Endothelial cell of umbilical vein (primary cell): ENCODE measurements at regions not wholly inside any gene's neighbourhood (a gene's known extent, or its start where the extent isn't known, plus 50 kb on each side); places are given as distances from the start of the nearest gene placed in this dataset.

Experiments
- BruUV-seq: library from RNA; stranded (reverse); fragments of 400-500 nt; replicated peaks from 2 replicates; lab custom pipeline; 2021; lab: Mats Ljungman, UMichigan
- CTCF ChIA-PET: fragments of 300-600, 350-600 bp; sonication (Branson Sonifier 250); formaldehyde crosslinking; loops from one replicate; lab custom pipeline; 2021; ENCODE audit warnings: antibody characterized with exemption, inconsistent platforms; lab: Charles Lee
- POLR2A ChIA-PET: fragments of 300-600, 350-600 bp; sonication (Branson Sonifier 250); formaldehyde crosslinking; loops from one replicate; lab custom pipeline; 2021; ENCODE audit warnings: antibody characterized with exemption, inconsistent platforms; lab: Charles Lee
- DNase-seq: peaks from one replicate; pipeline ENCODE4 v3.0.0-alpha.2; 2011; ENCODE audit warnings: low read depth, low spot score
- FAIRE-seq: peaks from 2 replicates; lab custom pipeline; 2011; peaks lifted over from hg19 to GRCh38; lab: Jason Lieb, UNC
- H2AFZ ChIP-seq: 2 replicates; pipeline ENCODE4 v1.6.0; 2012; ENCODE audit warnings: low read depth, low read length, control low read depth, inconsistent platforms
- H3K27ac ChIP-seq: 2 replicates; pipeline ENCODE4 v1.5.1; 2011; ENCODE audit warnings: low read depth, mild to moderate bottlenecking, control low read depth, low read length, moderate library complexity; ENCODE audit not compliant: insufficient read depth
- H3K27me3 ChIP-seq, 2 experiments: 2 replicates each; pipeline versions ENCODE4 v1.6.0 to v1.6.1; 2011; ENCODE audit warnings: low read length in 2 of 2, mixed read lengths in 1 of 2; ENCODE audit not compliant: control insufficient read depth in 2 of 2, insufficient read depth in 2 of 2
- H3K36me3 ChIP-seq, 2 experiments: 2 replicates in 1 of 2; 3 replicates in 1 of 2; pipeline ENCODE4 v1.5.1; 2011; ENCODE audit warnings: low read length in 2 of 2, mild to moderate bottlenecking in 1 of 2, moderate library complexity in 1 of 2; ENCODE audit not compliant: control insufficient read depth in 2 of 2, insufficient read depth in 2 of 2; ENCODE audit errors: extremely low read depth in 1 of 2
- H3K4me1 ChIP-seq: 3 replicates; pipeline ENCODE4 v1.5.1; 2011; ENCODE audit warnings: mild to moderate bottlenecking, low read length; ENCODE audit not compliant: control insufficient read depth, insufficient read depth; ENCODE audit errors: extremely low read depth
- H3K4me2 ChIP-seq: 2 replicates; pipeline ENCODE4 v1.6.1; 2011; ENCODE audit warnings: low read length, control low read depth, mixed read lengths; ENCODE audit not compliant: insufficient read depth
- H3K4me3 ChIP-seq, 3 experiments: fragments of 200-600 bp in 1 of 3; sonication (generic), shearing (Covaris generic) in 1 of 3; replicated peaks in 1 of 3; 2 replicates each; pipeline ENCODE4 v1.5.1; 2011 to 2016; ENCODE audit warnings: control low read depth in 3 of 3, low read length in 3 of 3, mild to moderate bottlenecking in 2 of 3, inconsistent platforms in 1 of 3, low read depth in 1 of 3, moderate library complexity in 1 of 3; ENCODE audit not compliant: insufficient read depth in 1 of 3
- H3K79me2 ChIP-seq: 2 replicates; pipeline ENCODE4 v1.6.0; 2012; ENCODE audit warnings: low read length, inconsistent platforms; ENCODE audit not compliant: control insufficient read depth, insufficient read depth
- H3K9ac ChIP-seq: replicated peaks from 2 replicates; pipeline ENCODE3; 2011; ENCODE audit warnings: low read length, control low read depth; ENCODE audit not compliant: insufficient read depth; ENCODE audit errors: extremely low read depth
- H3K9me1 ChIP-seq: replicated peaks from 3 replicates; pipeline ENCODE4 v1.6.0; 2011; ENCODE audit warnings: mild to moderate bottlenecking, low read length; ENCODE audit not compliant: control insufficient read depth, insufficient read depth; ENCODE audit errors: extremely low read depth
- H3K9me3 ChIP-seq: replicated peaks from 2 replicates; pipeline ENCODE4 v1.5.1; 2012; ENCODE audit warnings: low read length, inconsistent platforms; ENCODE audit not compliant: control insufficient read depth, insufficient read depth
- H4K20me1 ChIP-seq: replicated peaks from 2 replicates; pipeline ENCODE3; 2011; ENCODE audit warnings: mild to moderate bottlenecking, low read length; ENCODE audit not compliant: control insufficient read depth, insufficient read depth; ENCODE audit errors: extremely low read depth
- CTCF ChIP-seq, 2 donors: IDR thresholded peaks; 1 replicate in 1 of 2; 2 replicates in 1 of 2; pipeline ENCODE4 v1.5.1; 2011; ENCODE audit warnings: low read length in 2 of 2, mild to moderate bottlenecking in 2 of 2, moderate library complexity in 2 of 2, control low read depth in 1 of 2, inconsistent platforms in 1 of 2, low read depth in 1 of 2; ENCODE audit not compliant: insufficient read depth in 1 of 2; ENCODE audit errors: extremely low read depth in 1 of 2
- EZH2 ChIP-seq: IDR thresholded peaks from 2 replicates; pipeline ENCODE4 v1.6.1; 2012; ENCODE audit warnings: borderline replicate concordance, low read depth, mild to moderate bottlenecking, moderate library complexity, low read length, inconsistent platforms; ENCODE audit not compliant: severe bottlenecking
- FOS ChIP-seq: IDR thresholded peaks from 2 replicates; pipeline ENCODE4 v1.6.1; 2011; ENCODE audit warnings: mild to moderate bottlenecking, low read length, moderate library complexity, borderline replicate concordance; ENCODE audit not compliant: insufficient read depth
- GATA2 ChIP-seq: IDR thresholded peaks from 2 replicates; pipeline ENCODE4 v1.7.0; 2011; ENCODE audit warnings: low read depth, mild to moderate bottlenecking, moderate library complexity, mixed read lengths, low read length; ENCODE audit not compliant: insufficient read length, insufficient read depth
- JUN ChIP-seq: IDR thresholded peaks from 2 replicates; pipeline ENCODE4 v1.6.1; 2011; ENCODE audit warnings: borderline replicate concordance, low read depth; ENCODE audit not compliant: insufficient read length, insufficient read depth
- MYC ChIP-seq: IDR thresholded peaks from one replicate; pipeline ENCODE4 v1.6.1; 2011; ENCODE audit warnings: mild to moderate bottlenecking, low read depth, low read length
- POLR2A ChIP-seq: IDR thresholded peaks from 2 replicates; pipeline ENCODE4 v1.6.1; 2012; ENCODE audit warnings: low read depth, mild to moderate bottlenecking, control low read depth, low read length
- POLR2AphosphoS5 ChIP-seq: IDR thresholded peaks from 2 replicates; pipeline ENCODE4 v1.6.1; 2012; ENCODE audit warnings: low read depth, mild to moderate bottlenecking, control low read depth, low read length, moderate library complexity; ENCODE audit not compliant: insufficient read depth
- dilution Hi-C: fragments of 300-500 bp; cut with MboI; formaldehyde crosslinking; loops from one replicate; pipeline ENCODE4 v1.15.0; 2019; ENCODE audit warnings: low sequenced_read_pairs; ENCODE audit not compliant: extremely low pct_ligation_motif_present
- intact Hi-C: fragments of 100-400 bp; cut with micrococcal nuclease; formaldehyde crosslinking; loops from one replicate; pipeline ENCODE4 v1.10.0; 2022
- TF ChIP-seq, protein P1 (sequence below): IDR thresholded peaks from 2 replicates; pipeline ENCODE4 v1.6.1; 2011; ENCODE audit not compliant: insufficient read depth, insufficient read length

GRCh38 chr2:120451334-120451733, 105.4 kb downstream of the INHBB start:
- Histone ChIP-seq H3K4me2 (no peak overlapping the region), H4K20me1 (no peaks in the 10 kb centered on the region), H3K4me3 (no peak overlapping the region), H3K9me1 (no peaks in the 10 kb centered on the region), H3K79me2 (no peaks in the 10 kb centered on the region), H3K4me1 (no peaks in the 10 kb centered on the region), H2AFZ (no peak overlapping the region), H3K9me3 (no peaks in the 10 kb centered on the region), H3K36me3 (no peaks in the 10 kb centered on the region), H3K27me3 (no peaks in the 10 kb centered on the region), H3K9ac (no peak overlapping the region), H3K27ac (no peak overlapping the region)
- dilution Hi-C loops, result no loop called here
- ChIA-PET POLR2A (no interaction called here), CTCF (no interaction called here)
- no peak for DNase-seq
- TF ChIP-seq GATA2 (no peak), EZH2 (no peak), CTCF (IDR thresholded peaks at IDR 0.05; ENCODE audit: extremely low read depth in 1 of 2, insufficient read depth in 1 of 2, low read depth in 1 of 2, low read length in 2 of 2) (no peak)
- intact Hi-C loops, result no loop called here
- FAIRE-seq, result no peak
- no TSS peak for BruUV-seq

- Histone ChIP-seq H3K27ac (no peak overlapping the region), H3K9me3 (no peaks in the 10 kb centered on the region), H4K20me1 (no peaks in the 10 kb centered on the region), H3K9ac (no peak overlapping the region), H3K4me2 (no peak overlapping the region), H3K4me3 (no peak overlapping the region), H3K4me1 (no peaks in the 10 kb centered on the region), H3K79me2 (no peaks in the 10 kb centered on the region), H3K9me1 (no peaks in the 10 kb centered on the region), H3K36me3 (no peaks in the 10 kb centered on the region), H3K27me3 (no peaks in the 10 kb centered on the region), H2AFZ (no peak overlapping the region)
- POLR2A ChIA-PET, result no interaction called here
- CTCF ChIA-PET, result no interaction called here
- no peak for FAIRE-seq
- DNase-seq, result no peak
- TF ChIP-seq EZH2 (no peak), CTCF (IDR thresholded peaks at IDR 0.05; ENCODE audit: extremely low read depth in 1 of 2, insufficient read depth in 1 of 2, low read depth in 1 of 2, low read length in 2 of 2) (no peak), JUN (no peak), FOS (no peak), GATA2 (no peak), POLR2AphosphoS5 (no peak), MYC (no peak), POLR2A (no peak)
- TF ChIP-seq, protein P1, sequence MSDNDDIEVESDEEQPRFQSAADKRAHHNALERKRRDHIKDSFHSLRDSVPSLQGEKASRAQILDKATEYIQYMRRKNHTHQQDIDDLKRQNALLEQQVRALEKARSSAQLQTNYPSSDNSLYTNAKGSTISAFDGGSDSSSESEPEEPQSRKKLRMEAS, result no peak
- intact Hi-C loops, result no loop called here
- dilution Hi-C loops, result no loop called here
- no TSS peak for BruUV-seq
Observed at GRCh38 chr2:120452131-120452530, 106.2 kb downstream of the INHBB start.
